B cell (primary cell): ENCODE measurements at regions not wholly inside any gene's neighbourhood (a gene's known extent, or its start where the extent isn't known, plus 50 kb on each side); places are given as distances from the start of the nearest gene placed in this dataset.

Experiments
- EZH2 ChIP-seq: IDR thresholded peaks from 2 replicates; pipeline ENCODE4 v1.6.1; 2012; ENCODE audit warnings: borderline replicate concordance, low read depth, mild to moderate bottlenecking, moderate library complexity, low read length; ENCODE audit not compliant: insufficient read depth, poor library complexity, severe bottlenecking
- TF ChIP-seq, protein P1 (sequence below): fragments of 200-600 bp; IDR thresholded peaks from one replicate; pipeline ENCODE4 v1.8.0; 2022; ENCODE audit warnings: antibody characterized with exemption, mild to moderate bottlenecking

GRCh38 chrX:39854772-39855747, 242.7 kb downstream of the BCOR start:
- no peak for TF ChIP-seq EZH2
- TF ChIP-seq, protein P1, sequence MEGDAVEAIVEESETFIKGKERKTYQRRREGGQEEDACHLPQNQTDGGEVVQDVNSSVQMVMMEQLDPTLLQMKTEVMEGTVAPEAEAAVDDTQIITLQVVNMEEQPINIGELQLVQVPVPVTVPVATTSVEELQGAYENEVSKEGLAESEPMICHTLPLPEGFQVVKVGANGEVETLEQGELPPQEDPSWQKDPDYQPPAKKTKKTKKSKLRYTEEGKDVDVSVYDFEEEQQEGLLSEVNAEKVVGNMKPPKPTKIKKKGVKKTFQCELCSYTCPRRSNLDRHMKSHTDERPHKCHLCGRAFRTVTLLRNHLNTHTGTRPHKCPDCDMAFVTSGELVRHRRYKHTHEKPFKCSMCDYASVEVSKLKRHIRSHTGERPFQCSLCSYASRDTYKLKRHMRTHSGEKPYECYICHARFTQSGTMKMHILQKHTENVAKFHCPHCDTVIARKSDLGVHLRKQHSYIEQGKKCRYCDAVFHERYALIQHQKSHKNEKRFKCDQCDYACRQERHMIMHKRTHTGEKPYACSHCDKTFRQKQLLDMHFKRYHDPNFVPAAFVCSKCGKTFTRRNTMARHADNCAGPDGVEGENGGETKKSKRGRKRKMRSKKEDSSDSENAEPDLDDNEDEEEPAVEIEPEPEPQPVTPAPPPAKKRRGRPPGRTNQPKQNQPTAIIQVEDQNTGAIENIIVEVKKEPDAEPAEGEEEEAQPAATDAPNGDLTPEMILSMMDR = no peak
